Breast epithelium (tissue), 3 donors: ENCODE measurements at regions not wholly inside any gene's neighbourhood (a gene's known extent, or its start where the extent isn't known, plus 50 kb on each side); places are given as distances from the start of the nearest gene placed in this dataset.

Experiments used
- CTCF ChIP-seq, 3 donors: fragments of 450-650 bp; IDR thresholded peaks; one replicate each; pipeline ENCODE4 v1.5.1; 2016 to 2017; ENCODE audit warnings: antibody characterized with exemption in 3 of 3, mild to moderate bottlenecking in 3 of 3, moderate library complexity in 3 of 3
- POLR2A ChIP-seq: fragments of 450-650 bp; IDR thresholded peaks from one replicate; pipeline ENCODE4 v1.6.1; 2016; ENCODE audit warnings: antibody characterized with exemption, mild to moderate bottlenecking, moderate library complexity
- POLR2AphosphoS5 ChIP-seq, 3 donors: sonication (generic); formaldehyde crosslinking; IDR thresholded peaks; one replicate each; pipeline ENCODE4 v1.6.1; 2017; ENCODE audit warnings: antibody characterized with exemption in 3 of 3

GRCh38 chr12:83199069-83199468 is 512.4 kb downstream of the TMTC2 start:
- no peak for TF ChIP-seq POLR2A
- TF ChIP-seq CTCF (IDR thresholded peaks at IDR 0.05), result no peak
- TF ChIP-seq POLR2AphosphoS5 (IDR thresholded peaks at IDR 0.05), result no peak
